ENCODE measurements at regions not wholly inside any gene's neighbourhood (a gene's known extent, or its start where the extent isn't known, plus 50 kb on each side); places are given as distances from the start of the nearest gene placed in this dataset.
"Not testable (repeated sequence)": the region's sequence is repeated elsewhere in the genome, so short reads cannot be mapped to it uniquely, and the experiment has no call there.

DNA sequence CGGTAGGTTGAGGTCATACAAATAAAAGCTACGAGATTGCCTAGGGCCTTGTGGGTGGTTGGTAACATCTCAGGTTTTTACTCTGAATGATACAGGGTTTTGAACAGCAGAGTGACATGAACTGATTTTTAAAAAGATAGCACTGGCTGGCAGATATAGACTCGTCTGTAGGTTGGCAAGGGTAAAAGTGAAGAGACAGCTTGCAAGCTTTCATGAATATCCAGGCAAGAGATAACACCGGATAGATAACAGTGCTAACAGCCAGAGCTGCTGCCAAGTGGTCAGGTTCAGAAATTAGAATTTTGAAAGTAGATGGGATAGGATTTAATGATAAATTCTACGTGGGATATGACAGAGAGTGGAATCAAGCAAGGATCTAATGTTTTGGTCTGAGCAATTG lies 299.7 kb upstream of the AADAT start:
- DNase-seq (ENCODE audit: low read depth in 4 of 4, low spot score in 3 of 4) = no peak

GRCh38 chr4:170388255-170388654 lies 298.5 kb upstream of the AADAT start:
- no peak for DNase-seq (ENCODE audit: low read depth in 4 of 4, low spot score in 3 of 4)

GRCh38 chr4:170386971-170387370 lies 297.2 kb upstream of the AADAT start:
- no peak for DNase-seq (ENCODE audit: low read depth in 4 of 4, low spot score in 3 of 4)

DNA sequence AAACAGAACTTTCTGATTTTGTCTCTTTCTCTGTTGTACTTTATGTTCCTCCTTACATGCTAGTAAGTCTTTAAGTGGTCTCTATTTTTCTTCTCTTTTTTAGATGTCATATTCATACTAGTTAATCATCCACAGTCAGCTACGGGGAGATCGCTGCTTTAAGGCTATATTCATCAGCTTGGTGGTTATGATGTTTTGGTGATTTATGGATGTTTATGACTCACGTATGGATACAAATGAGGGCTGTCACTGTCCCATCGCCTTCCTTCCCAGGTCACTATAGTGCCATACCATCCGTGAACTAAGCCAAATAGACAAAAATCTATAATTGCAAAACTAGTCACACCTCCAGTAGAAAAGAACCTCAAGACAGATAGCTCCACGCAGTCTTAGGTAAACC lies 296.8 kb upstream of the AADAT start:
- DNase-seq (ENCODE audit: low read depth in 4 of 4, low spot score in 3 of 4) = no peak

DNA sequence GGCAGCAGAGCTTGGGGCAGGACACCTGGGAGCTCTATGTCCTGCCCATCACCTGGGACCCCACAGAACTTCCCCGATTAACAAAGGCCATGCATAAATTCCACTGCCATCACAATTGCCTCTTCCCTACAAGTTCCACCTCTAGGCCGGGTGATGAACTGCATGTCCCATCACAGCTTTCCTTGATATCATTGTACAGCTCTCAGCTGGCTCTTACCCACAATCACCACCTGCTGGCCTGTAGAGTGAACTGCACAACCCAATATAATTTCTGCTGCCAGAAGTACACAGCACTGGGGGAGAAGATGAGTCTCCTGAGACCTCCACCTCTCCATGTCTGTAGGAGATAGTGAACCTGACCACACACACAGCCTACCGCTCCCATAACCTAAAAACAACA lies 285.0 kb upstream of the AADAT start:
- DNase-seq (ENCODE audit: low read depth in 4 of 4, low spot score in 3 of 4) = no peak

GRCh38 chr4:170348945-170349344 lies 259.2 kb upstream of the AADAT start:
- DNase-seq (ENCODE audit: low read depth in 4 of 4, low spot score in 3 of 4) = no peak

GRCh38 chr4:170347191-170347590 lies 257.4 kb upstream of the AADAT start:
- DNase-seq (ENCODE audit: low read depth in 4 of 4, low spot score in 3 of 4) = not testable (repeated sequence)

DNA sequence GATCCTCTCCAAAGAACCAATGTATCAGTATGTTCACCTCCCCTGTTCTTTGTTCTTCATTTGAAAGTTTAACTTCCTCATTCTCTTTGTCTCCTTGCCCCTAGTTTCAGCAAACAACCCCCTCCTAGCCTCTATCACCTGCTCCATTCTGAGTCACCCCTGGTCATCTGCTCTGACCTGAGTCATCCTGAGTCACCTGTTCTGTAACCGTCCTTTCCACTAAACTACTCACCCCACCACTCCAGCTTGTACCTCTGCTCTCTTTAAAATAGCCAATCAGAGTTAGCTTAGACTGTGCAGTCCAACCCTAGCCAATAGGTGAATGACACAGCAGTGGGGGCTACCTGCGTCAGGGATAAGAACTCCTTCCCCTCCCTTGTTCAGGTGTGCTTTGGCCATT lies 249.8 kb upstream of the AADAT start:
- DNase-seq (ENCODE audit: low read depth in 4 of 4, low spot score in 3 of 4) = no peak

DNA sequence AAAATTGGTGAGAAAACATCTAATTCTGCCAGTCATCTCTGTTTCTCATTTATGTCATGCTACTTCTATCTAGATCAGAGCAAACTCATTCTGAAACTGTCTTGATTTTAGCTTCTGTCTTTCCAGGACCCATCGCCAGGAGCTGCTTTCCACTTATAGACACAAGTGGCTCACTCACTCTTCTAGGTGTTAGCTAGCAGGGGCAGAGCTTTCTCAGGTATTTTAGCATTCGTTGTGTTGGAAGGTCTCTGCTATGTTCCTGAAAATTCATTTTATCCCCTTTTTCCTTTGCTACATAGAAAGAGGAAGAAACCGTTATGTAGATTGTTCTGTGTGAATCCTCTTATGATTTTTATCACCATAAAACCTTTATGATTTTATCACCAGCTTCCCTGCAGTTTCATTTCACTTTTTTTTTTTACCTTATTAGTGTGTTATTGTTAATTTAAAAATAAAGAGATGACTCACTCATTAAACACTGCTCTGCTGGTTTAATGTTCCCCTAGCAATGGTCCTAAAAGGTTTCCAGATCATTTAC lies 246.6 kb upstream of the AADAT start:
- DNase-seq (ENCODE audit: low read depth in 4 of 4, low spot score in 3 of 4) = no peak

DNA sequence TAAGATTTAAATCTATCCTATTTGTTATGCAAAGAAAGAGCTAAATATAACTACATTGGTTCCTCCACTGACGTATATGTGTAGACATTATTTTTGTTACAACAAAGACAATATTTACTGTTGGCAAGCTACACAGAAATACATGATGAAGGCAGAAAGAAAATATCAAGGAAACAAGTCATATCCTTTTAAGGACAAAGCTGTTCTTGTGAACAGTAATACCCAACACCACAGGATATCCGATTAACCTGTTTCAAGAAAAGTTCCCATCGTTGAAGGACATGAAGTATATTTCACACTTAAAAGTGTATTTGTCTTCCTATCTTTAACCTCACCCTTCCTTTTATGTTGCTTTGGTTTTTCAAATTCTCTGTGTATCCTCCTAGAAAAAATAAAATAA lies 235.8 kb upstream of the AADAT start:
- no peak for DNase-seq (ENCODE audit: low read depth in 4 of 4, low spot score in 3 of 4)

GRCh38 chr4:170323623-170324022 lies 233.9 kb upstream of the AADAT start:
- no peak for DNase-seq (ENCODE audit: low read depth in 4 of 4, low spot score in 3 of 4)

DNA sequence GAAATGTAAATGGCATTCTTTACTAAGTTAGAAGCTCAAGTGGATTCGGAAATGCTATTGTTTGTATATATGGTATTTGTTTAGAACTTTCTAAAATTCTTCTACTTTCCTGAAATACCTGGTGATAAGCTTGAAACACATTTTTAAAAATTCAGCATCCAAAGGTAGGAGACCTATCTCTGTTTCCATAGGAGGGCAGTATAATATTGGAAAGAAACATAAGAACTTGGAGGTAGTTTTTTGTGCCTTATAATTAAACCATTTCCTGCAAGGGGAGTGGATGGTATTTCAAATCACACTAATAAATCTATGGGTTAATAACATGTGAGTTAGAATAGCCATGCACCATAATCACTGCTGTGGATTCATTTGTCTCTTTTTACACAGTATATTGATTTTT lies 217.4 kb upstream of the AADAT start:
- DNase-seq (ENCODE audit: low read depth in 4 of 4, low spot score in 3 of 4) = no peak

- DNase-seq (ENCODE audit: low read depth in 4 of 4, low spot score in 3 of 4) = no peak
Measured at GRCh38 chr4:170306208-170306607, 216.5 kb upstream of the AADAT start.

GRCh38 chr4:170305627-170306026 lies 215.9 kb upstream of the AADAT start:
- no peak for DNase-seq (ENCODE audit: low read depth in 4 of 4, low spot score in 3 of 4)

- no peak for DNase-seq (ENCODE audit: low read depth in 4 of 4, low spot score in 3 of 4)
Measured at GRCh38 chr4:170281027-170281426, 191.3 kb upstream of the AADAT start.

- DNase-seq (ENCODE audit: low read depth in 4 of 4, low spot score in 3 of 4) = no peak
Measured at GRCh38 chr4:170278460-170278859, 188.7 kb upstream of the AADAT start.

GRCh38 chr4:170274616-170275015 lies 184.9 kb upstream of the AADAT start:
- no peak for DNase-seq (ENCODE audit: low read depth in 4 of 4, low spot score in 3 of 4)

GRCh38 chr4:170272959-170273358 lies 183.2 kb upstream of the AADAT start:
- DNase-seq (ENCODE audit: low read depth in 4 of 4, low spot score in 3 of 4) = no peak

DNA sequence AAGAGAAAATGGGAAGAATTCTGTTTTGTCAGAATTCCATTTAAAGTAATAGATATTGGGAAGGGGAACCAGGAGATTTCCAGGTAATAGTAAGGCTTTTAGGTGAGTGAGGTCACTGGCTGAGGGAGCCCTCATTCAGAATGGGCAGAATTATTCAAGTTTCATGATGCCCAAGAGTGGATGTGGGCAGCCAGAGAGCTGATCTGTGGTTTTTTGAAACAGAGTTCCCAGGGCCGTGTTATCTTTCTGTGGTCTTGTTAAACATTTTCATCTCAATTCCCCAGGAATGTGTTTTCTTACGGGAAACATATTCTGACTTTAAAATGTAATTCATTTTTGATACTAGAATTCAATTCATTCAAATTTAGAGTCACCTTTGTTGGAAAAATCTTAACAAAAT lies 182.0 kb upstream of the AADAT start:
- DNase-seq (ENCODE audit: low read depth in 4 of 4, low spot score in 3 of 4) = no peak

- DNase-seq (ENCODE audit: low read depth in 4 of 4, low spot score in 3 of 4) = no peak
Measured at GRCh38 chr4:170270628-170271027, 180.9 kb upstream of the AADAT start.

- DNase-seq (ENCODE audit: low read depth in 4 of 4, low spot score in 3 of 4) = no peak
Measured at GRCh38 chr4:170269950-170270349, 180.2 kb upstream of the AADAT start.

DNA sequence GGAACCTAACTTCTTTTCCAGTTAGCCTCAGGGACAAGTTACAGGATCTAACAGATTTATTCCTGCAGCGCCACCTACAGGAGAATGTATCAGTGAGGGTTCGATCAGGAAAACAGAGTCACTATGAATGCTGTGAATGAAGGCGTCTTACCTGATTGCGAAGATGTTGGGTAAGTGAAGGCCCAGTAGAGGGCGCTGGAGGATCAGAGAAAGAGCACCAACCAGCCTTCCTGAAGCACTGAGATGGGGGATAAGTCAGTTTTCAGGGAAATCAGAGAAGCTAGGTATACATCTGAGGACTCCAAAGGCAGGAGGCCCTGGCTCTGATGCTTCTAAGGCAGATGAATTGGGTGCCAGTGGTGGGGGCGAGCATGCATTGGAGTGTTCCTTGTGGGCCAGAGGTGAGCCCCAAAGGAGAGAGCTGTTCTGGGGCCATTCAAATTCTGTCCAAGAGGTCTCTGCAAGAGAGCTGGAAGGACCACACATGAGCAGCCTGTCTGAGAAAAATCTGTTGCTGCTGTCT lies 169.9 kb upstream of the AADAT start:
- DNase-seq (ENCODE audit: low read depth in 4 of 4, low spot score in 3 of 4) = peak; percentile 82 to 95 (median 92)

DNA sequence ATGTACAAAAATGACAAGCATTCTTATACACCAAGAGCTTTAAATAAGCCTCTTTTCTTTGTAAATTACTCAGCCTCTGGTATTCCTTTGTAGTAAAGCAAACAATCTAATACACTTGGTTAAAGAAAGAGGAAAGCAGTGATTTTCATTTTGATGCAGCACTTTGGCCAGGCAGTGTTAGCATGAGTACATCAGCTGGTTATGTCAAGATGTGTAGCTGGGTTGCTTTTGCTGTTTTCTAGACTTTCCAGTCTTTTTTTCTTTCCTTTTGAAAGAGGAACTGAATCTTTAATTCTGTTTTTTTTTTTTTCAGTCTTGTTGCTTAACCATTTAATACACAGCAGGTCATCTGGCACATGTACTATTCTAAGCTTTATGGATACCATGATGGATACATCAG lies 167.1 kb upstream of the AADAT start:
- DNase-seq (ENCODE audit: low read depth in 4 of 4, low spot score in 3 of 4) = no peak
